Stimulated activated naive CD4-positive, alpha-beta T cell treated with Interleukin-2 at 50 U/mL for 16 hours (primary cell): ENCODE measurements at regions not wholly inside any gene's neighbourhood (a gene's known extent, or its start where the extent isn't known, plus 50 kb on each side); places are given as distances from the start of the nearest gene placed in this dataset.

Source experiments
- DNase-seq: peaks from one replicate; lab custom pipeline; 2025; lab: John Stamatoyannopoulos, UW

DNA sequence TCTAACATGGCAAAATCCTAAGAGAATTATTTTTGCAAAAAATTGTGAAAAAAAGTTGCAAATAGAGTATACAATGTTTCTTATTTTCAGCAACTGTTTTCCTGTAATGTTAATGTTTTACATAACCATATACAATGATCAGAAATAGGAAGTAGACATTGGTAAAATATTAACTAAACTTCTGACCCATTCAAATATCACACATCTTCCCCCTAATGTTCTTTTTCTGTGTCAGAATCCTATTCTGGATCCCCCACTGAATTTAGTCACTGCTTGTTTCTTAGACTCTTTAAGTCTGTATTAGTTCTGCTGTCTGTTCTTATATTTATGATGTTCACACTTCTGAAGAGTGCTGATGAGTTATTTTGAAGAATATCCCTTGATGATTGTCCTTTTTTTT lies 62.0 kb downstream of the HFE start:
- no peak for DNase-seq

DNA sequence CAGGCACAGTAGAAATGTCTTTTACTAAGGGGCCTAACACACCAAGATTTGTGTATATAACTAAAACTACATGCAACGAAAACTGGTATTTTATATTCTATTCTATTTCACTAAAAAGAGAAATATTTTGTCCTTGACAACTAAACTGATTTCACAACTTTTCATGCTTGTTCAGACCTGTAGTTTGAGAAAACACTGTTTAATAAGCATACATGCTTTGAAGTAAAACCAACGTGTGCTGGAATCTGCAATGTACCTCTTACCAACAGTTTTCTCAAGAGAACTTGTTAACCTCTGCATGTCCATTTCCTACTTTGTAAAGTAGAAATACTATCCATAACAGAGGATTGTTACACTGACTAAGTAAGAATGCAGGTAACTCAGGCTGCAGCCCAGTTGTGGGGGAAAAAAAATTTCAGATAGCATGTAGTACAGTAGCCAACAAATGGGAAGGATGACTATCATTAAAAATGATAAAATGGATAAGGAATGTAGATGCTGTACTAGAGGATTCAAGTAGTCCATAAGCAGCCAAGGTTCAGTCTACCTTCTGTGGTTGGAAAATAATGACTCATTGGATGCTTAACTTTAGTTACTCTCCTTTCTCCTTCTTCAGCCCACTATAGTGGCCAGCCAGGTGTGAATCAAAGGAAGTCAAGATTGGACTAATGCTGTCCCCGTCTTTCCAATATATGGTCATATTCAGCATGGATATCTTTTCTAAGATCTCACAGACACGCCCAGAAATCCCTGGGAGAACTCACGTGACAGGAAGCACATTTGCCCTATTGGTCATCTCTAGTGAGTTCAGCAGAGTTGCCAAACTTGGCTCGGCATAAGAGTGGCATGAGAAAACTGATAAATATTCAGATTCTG lies 65.2 kb downstream of the HFE start:
- DNase-seq, result no peak

DNA sequence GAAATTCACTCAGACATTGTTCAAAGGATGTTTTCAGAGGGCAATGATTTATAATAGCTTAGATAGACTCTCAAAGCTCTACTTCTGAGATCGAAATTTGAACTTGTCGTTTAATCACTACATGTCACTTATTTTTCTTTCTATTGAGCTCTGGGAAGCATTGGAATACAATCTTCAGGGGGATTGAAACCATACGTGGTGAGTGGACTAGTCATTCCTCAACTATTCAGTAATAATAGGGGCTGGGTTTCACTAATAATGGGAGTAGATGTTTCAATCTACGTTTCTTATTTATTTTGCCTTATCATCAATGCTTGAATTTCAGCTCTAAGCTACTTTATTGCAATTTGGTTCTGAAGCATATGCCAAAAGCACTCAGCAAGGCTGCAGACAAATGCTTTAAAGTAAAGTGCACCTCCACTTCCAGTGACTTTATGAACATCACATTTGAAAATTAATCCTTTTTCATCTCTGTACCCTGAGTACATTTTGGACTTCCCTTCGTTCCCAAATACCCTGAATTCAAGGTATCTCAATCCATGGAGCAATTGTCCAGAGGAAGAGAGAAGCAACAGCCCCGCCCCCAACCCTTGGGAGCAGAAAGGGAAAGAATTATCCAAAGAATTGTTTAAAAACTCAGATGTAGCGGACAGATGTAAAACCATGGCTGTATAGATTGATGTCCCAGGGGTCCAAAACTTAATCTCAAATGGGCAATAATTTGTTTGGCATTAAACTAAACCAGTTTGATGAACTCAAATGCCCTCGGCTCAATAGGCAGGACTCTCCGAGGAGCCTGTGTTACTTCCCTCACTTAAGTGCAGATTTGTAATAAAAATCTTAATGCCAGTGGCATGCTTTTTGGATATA lies 68.1 kb downstream of the HFE start:
- no peak for DNase-seq

DNA sequence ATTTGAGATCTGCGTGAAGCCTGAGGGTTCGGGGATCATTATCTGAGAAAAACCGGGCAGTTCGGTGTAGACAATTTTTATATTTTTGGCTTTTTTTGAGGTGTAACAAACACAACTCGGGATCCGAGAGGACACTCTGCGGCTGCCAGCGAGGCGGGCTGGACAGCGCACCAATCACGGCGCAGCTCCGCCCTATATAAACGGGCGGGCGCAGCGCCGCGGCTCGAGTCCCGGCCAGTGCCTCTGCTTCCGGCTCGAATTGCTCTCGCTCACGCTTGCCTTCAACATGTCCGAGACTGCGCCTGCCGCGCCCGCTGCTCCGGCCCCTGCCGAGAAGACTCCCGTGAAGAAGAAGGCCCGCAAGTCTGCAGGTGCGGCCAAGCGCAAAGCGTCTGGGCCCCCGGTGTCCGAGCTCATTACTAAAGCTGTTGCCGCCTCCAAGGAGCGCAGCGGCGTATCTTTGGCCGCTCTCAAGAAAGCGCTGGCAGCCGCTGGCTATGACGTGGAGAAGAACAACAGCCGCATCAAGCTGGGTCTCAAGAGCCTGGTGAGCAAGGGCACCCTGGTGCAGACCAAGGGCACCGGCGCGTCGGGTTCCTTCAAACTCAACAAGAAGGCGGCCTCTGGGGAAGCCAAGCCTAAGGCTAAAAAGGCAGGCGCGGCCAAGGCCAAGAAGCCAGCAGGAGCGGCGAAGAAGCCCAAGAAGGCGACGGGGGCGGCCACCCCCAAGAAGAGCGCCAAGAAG lies 69.0 kb downstream of the HFE start:
- DNase-seq, result peak; percentile 80

DNA sequence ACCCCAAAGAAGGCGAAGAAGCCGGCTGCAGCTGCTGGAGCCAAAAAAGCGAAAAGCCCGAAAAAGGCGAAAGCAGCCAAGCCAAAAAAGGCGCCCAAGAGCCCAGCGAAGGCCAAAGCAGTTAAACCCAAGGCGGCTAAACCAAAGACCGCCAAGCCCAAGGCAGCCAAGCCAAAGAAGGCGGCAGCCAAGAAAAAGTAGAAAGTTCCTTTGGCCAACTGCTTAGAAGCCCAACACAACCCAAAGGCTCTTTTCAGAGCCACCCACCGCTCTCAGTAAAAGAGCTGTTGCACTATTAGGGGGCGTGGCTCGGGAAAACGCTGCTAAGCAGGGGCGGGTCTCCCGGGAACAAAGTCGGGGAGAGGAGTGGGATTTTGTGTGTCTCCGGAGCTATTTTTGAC lies 69.6 kb downstream of the HFE start:
- DNase-seq, result peak; percentile 39

DNA sequence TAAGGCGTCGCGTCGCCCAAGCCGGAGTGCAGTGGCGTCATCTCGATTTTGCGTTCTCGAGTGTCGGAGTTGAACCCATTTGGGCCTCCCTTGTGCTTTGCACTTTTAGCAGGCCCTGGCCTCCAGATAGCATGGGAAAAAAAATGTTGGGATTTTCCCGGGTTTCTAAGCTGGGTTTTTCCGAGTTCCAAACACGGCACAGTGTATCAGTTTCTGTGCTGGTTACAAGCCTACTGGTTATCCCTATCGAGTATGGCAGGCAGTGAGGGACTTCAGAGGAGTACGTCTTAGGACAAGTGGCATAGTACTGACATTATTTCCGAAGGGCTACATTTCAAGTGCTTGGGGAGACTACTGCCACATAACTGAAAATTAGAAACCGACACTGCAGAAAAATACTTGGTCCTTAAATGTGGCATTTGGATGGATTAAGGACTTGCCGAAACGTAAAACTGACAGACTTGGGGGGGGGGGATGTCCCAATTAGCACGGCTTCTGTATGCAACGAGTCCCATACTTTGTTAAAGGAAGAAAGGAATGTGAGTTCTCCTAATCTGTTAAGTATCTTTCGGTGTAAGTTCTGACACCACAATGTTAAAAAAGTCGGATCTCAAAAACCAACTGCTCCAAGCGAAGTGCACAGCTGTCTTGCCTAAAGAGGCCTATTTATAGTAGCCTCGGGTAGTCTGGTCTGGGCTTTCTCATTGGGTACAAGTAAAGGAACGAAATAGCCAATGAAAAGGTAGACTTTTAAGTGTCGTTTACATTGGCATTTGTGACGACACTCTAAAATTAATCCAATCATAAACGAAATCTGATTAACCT lies 70.2 kb downstream of the HFE start:
- peak; percentile 65 for DNase-seq

DNA sequence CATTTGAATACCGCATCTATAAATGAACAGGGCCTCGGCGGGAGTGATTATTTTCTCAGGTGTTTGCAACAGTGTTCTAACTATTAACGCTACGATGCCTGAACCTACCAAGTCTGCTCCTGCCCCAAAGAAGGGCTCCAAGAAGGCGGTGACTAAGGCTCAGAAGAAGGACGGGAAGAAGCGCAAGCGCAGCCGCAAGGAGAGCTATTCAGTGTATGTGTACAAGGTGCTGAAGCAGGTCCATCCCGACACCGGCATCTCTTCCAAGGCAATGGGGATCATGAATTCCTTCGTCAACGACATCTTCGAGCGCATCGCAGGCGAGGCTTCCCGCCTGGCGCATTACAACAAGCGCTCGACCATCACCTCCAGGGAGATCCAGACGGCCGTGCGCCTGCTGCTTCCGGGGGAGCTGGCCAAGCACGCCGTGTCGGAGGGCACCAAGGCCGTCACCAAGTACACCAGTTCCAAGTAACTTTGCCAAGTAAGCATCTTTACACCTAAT lies 70.9 kb downstream of the HFE start:
- peak; percentile 67 for DNase-seq

DNA sequence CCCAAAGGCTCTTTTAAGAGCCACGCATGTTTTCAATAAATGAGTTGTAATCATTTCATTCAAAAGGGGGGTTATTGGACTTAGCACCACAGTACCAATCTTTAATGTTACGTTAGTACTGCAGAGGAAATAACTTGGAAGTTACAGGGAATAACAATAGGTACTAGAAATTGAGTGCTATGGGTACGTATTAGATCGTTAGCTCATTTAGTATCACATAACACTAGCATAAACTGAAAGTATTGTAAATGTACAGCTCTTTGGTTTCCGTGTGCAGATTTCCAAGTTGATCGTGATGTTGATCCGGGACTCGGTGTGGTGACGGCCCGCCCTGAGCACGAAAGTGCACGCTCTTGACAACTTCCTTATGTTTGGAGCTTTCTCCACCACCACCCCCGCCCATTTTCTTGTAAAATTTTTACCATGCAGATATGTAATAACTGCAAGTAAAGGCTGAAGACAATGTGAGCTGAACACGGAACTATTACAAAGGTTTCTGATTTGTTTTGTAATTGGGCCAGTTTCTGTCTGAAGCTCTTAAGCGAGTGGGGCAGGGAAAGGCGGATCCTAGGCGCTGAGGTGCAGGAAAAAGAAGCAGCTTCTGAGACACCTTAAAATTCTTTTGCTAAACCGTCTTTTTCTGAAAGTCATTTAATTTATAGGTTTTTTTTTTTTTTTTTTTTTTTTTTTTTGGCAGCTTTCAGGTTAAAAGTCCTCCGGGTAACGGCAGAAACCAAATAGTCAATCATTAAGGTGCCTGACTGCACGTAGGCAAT lies 71.5 kb downstream of the HFE start:
- peak; percentile 29 for DNase-seq

DNA sequence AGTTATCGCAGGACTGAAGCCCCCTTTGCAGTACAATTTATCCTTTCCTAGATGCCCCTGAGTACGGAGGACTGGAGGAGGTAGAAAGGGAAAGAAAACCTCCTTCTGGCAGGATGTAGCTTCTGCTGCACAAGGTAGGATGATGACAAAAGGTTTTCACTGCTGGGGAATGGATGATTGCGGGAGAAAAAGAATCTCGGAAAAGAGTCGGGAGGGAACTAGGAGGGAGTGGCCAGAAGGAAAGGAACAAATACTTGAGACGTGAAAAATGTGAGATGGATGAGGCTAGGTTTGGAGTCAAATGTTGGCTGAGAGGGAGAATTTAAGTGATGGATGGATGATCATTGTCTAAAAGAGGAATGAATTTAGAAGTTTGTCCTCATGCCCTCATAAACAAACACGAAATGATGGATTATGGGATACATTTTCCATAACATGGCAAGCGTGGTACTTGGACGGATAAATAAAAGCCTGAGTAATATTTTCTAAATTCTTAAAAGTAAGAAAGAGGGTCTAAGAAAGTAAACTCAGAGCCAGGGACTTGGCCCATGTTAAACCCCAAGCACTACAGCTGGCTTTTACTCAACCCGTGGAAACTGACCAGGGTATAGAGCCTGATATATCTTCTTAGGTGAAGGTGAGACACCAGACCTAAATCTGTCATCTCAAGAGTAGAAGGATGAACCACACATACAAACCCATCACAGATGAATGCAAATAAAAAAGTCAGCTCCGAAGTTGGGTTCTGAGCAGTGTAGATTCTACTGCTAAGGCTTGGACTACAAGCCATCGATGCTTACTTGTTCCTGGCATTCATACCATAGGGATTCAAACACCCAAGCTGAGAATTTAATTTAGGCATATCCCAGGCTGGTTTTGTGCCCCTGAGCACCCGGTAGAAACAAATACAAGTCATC lies 72.4 kb downstream of the HFE start:
- no peak for DNase-seq

DNA sequence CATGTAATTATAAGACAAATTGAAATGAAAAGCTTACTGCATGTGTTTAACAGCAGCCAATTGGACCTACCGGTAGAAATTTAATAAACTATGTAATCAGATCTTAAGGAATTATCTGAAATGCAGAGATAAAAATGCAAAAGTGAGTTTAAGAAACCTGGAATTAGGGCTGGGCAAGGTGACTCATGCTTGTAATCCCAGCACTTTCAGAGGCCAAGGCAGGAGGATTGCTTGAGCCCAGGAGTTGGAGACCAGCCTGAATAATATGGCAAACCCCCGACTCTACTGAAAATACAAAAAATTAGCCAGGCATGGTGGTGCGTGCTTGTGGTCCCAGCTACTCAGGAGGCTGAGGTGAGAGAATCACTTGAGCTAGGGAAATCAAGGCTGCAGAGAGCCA lies 74.1 kb downstream of the HFE start:
- no peak for DNase-seq

DNA sequence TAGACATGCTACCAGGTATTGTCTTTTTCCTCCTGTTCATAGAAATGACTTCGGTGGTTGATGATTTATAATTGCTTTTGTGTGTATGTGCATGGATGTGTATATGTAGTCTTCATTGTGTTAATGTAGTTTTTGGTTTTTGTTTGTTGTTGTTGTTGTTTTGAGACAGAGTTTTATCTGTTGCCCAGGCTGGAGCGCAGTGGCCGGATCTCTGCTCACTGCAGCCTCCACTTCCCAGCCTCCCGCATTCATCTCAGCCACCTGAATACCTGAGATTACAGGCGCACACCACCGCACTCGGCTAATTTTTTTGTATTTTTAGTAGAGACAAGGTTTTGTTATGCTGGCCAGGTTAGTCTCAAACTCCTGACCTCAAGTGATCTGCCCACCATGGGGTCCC lies 75.2 kb downstream of the HFE start:
- DNase-seq, result no peak

DNA sequence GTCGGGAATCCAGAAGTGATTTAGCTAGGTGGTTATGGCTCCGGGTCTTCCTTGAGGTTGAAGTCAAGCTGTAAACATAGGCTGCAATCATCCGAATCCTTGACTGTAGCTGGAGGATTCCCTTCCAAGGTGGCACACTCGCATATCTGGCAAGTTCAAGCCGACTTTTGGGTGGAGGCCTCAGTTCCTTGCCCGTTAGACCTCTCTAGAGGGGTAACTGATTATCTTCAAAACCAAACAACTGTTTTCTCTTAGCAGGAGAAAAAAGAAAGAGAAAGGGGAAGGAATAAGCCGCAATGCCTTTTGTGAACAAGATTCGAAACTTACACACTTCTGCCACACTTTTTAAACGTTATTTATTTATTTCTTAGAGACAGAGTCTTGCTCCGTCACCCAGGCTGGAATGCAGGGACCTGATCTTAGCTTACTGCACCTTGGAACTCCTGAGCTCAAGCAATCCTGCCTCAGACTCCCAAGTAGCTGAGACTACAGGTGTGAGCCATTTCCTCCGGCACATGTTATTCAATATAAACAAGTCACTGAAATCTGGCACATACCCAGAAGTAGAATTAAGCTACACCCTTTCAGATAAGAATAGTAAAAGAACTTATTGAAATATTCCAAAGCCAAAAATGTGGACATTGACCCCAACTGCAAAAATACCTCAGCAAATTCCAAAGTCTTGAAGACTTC lies 76.3 kb downstream of the HFE start:
- DNase-seq, result no peak

DNA sequence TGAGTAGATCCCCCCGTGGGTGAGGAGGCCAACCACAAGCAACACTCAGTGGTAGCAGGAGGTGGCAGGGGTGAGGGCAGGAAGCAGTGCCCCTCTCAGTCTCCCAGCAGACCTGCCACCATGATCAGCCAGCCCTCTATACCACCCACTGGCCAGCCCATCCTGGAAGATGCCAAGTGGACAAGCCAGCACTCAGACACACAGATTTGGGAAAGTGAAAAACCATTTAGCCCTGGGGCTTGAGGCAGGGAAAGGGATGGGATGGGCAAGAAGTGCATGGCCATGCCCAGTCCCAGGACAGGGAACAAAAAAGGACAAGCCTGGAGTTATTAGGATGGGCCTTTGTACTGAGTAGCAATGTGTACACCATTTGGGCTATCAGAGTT lies 76.9 kb downstream of the HFE start:
- no peak for DNase-seq

DNA sequence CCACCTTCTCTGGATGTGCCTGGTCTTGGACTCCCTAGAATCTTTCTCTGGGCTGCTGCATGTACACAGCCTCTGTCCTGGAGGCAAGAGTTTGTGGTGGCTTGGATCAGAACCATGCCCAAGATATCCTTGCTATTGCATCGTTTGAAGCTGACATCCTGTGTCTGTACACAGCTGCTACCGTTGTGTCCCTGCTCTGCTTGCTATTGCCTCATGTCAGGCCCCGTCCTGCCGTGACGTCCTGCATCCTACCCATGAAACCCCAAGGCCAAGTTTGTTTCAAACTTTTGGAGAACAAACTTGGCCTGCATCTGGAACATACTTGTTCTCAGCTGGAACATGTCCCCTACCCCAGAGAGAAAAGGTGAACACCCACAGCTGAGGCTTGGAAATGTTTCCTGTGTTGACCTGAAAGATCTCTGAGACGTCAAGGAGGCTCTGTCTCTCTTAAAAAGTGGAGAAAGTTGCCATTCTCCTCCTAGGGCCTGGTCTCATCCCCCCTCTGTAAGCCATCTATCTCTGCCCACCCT lies 78.1 kb downstream of the HFE start:
- DNase-seq, result no peak

DNA sequence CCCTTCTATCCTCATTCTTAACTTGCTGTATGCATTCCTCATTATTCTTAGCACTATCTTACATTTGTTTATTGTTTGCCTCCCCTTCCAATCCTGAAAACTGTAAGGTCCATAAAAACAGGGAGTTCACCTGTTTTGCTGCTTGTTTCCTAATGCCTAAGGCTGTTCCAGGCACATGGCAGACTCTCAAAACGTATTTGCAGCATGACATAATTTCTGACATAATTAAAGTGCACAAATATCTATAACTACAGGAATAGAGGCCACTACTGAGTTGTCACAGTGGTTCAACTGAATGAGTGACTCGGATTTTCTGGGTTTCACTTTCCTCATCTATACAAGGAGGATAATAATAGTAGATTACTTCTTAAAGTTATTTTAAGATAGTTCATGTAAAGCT lies 83.0 kb downstream of the HFE start:
- DNase-seq, result no peak

DNA sequence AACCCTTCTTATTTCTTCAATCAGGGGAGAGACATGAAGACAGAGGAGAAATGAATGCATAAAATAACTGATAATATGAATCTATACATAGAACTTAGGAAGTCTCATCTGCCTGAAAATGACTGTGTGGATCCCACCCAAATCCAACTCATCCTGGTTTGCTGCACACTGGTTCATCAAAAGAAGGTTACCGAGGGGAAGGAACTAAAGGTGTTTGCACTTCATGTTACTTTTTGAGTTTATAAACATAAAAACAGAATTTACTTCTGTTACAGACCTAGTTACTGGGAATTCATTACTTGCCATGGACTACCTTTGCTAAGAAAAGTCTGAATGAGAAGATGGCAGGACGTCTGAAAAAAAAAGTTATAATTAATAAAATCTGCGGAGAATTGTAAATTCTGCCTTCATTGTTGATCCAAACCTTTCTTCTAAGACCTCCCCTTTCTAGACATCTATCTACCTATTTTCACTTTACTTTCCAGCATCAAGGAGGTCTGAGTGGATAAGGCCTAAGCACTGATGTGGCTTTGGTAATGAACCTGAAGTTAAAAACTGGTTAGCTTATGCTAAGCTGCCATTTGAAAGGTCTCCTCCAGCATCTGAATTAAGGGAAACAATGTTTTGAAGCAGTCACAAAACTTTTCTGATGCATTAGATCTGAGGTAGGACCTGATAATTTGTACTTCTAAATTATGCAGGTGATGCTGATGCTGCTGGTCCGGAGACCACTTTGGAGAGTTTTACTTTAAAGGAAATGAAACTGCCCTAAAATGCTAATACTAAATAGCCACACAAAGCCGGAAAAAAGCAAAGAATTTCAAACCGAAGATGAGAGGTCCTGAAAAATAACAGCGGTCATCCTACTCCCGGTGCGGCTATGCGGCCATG lies 84.0 kb downstream of the HFE start:
- no peak for DNase-seq

DNA sequence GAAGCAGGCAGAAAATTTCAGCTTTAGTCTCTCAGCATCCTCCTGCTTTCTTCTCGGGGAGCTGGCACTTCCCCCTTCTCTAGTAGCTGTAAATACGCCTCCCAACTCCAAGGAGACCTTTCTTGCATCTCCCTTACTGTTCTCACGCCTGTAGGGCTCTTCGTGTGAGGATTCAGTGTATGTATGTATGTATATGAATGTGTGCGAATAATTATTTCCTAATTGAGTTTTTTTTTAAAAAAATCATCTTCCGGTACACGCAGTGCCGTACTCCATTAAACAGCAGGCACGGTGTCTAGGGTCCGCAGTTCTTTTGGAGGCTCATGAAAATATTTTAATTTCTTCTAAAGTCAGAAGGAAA lies 85.4 kb downstream of the HFE start:
- no peak for DNase-seq

DNA sequence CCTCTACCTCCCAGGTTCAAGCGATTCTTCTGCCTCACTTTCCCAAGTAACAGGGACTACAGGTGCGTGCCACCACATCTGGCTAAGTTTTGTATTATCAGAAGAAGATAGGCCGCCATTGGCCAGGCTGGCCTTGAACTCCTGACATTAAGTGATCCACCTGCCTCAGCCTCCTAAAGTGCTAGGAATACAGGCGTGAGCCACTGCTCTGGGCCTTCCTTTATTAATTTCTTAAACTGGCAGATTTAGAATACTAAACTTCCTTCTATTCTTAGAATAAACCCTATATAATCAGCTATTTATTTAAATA lies 86.6 kb downstream of the HFE start:
- DNase-seq, result no peak
